Activated CD8-positive, alpha-beta T cell treated with anti-CD3 and anti-CD28 coated beads for 36 hours (primary cell): ENCODE measurements at regions not wholly inside any gene's neighbourhood (a gene's known extent, or its start where the extent isn't known, plus 50 kb on each side); places are given as distances from the start of the nearest gene placed in this dataset.
"Not testable (repeated sequence)": the region's sequence is repeated elsewhere in the genome, so short reads cannot be mapped to it uniquely, and the experiment has no call there.

ENCODE experiments used
- ATAC-seq: fragments of 200-7000 bp; cut with Tn5 transposase; one replicate; pipeline ENCODE4 v1.10.0; 2021; ENCODE audit warnings: mild to moderate bottlenecking, moderate library complexity
- CTCF ChIA-PET: fragments of 350-600 bp; sonication (Branson Sonifier 250); formaldehyde crosslinking; loops from one replicate; lab custom pipeline; 2021; ENCODE audit warnings: antibody characterized with exemption; lab: Charles Lee
- POLR2A ChIA-PET: fragments of 350-600 bp; sonication (Branson Sonifier 250); formaldehyde crosslinking; loops from one replicate; lab custom pipeline; 2021; ENCODE audit warnings: antibody characterized with exemption; lab: Charles Lee
- DNase-seq: peaks from one replicate; pipeline ENCODE4 v3.0.0-alpha.2; 2020
- H3K27ac Mint-ChIP-seq: one replicate; pipeline ENCODE4 v1.8.0; 2021; ENCODE audit warnings: mild to moderate bottlenecking, mixed read lengths
- H3K27me3 Mint-ChIP-seq: one replicate; pipeline ENCODE4 v1.8.0; 2021; ENCODE audit warnings: mixed read lengths
- H3K36me3 Mint-ChIP-seq: one replicate; pipeline ENCODE4 v1.8.0; 2021; ENCODE audit warnings: low read depth, mixed read lengths
- H3K4me1 Mint-ChIP-seq: one replicate; pipeline ENCODE4 v1.8.0; 2021; ENCODE audit warnings: low read depth, mixed read lengths
- H3K4me3 Mint-ChIP-seq: one replicate; pipeline ENCODE4 v1.8.0; 2021; ENCODE audit warnings: mild to moderate bottlenecking, moderate library complexity, mixed read lengths
- H3K9me3 Mint-ChIP-seq: one replicate; pipeline ENCODE4 v1.8.0; 2021; ENCODE audit warnings: mixed read lengths
- intact Hi-C: fragments of 100-400 bp; cut with micrococcal nuclease; formaldehyde crosslinking; loops from one replicate; pipeline ENCODE4 v1.10.0; 2022
- TF ChIP-seq, protein P1 (sequence below): fragments of 200-600 bp; IDR thresholded peaks from one replicate; pipeline ENCODE4 v1.8.0; 2022; ENCODE audit warnings: antibody characterized with exemption, mild to moderate bottlenecking

DNA sequence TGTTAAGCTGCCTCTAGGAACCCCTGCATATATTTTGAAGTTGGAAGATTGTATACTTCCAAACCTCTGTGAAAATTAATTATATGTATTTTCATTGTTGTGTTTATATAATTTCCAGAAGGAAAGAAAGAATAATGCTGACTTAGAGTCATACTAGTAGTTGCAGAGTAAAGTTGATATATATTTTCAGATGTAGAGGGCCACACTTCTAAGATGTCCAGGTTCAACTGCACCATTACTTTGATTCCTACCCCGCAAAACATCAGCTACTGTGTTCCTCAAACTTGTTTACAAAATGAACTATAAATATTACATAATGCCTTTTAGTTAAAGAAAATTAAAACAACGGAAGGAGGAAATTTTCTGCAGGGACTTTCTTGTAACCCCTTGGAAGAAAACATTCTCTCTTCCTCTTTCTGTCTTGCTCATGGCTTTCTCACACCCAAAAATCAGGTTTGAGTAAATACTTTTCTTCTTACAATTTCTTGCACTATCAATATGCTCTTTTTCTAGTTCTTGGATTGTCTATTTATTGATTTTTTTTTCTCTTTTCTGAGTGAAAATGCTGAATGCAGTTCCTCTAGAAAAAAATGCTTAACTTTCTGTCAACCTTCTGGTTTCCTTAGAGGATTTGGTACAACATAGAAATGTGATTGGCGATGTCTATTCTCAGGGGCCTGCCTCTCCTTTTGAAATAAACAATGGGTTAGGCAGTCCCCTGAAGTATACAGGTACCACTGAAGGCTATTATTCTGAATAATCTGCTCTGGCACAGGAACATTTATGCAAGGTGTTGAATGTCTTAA lies 867.8 kb downstream of the TTLL7 start:
- intact Hi-C loops, result no loop called here
- H3K4me3 Mint-ChIP-seq, result no peak overlapping the region
- no peaks in the 10 kb centered on the region for H3K9me3 Mint-ChIP-seq
- no peaks in the 10 kb centered on the region for H3K4me1 Mint-ChIP-seq
- no peak for ATAC-seq
- H3K27me3 Mint-ChIP-seq, result no peaks in the 10 kb centered on the region
- no peaks in the 10 kb centered on the region for H3K36me3 Mint-ChIP-seq
- TF ChIP-seq, protein P1, sequence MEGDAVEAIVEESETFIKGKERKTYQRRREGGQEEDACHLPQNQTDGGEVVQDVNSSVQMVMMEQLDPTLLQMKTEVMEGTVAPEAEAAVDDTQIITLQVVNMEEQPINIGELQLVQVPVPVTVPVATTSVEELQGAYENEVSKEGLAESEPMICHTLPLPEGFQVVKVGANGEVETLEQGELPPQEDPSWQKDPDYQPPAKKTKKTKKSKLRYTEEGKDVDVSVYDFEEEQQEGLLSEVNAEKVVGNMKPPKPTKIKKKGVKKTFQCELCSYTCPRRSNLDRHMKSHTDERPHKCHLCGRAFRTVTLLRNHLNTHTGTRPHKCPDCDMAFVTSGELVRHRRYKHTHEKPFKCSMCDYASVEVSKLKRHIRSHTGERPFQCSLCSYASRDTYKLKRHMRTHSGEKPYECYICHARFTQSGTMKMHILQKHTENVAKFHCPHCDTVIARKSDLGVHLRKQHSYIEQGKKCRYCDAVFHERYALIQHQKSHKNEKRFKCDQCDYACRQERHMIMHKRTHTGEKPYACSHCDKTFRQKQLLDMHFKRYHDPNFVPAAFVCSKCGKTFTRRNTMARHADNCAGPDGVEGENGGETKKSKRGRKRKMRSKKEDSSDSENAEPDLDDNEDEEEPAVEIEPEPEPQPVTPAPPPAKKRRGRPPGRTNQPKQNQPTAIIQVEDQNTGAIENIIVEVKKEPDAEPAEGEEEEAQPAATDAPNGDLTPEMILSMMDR, result no peak
- DNase-seq, result no peak
- POLR2A ChIA-PET, result no interaction called here
- CTCF ChIA-PET, result no interaction called here
- no peak overlapping the region for H3K27ac Mint-ChIP-seq

GRCh38 chr1:83129107-83129506 lies 869.8 kb downstream of the TTLL7 start:
- Mint-ChIP-seq H3K27me3 (no peaks in the 10 kb centered on the region), H3K4me3 (no peak overlapping the region), H3K27ac (no peak overlapping the region), H3K36me3 (no peaks in the 10 kb centered on the region), H3K4me1 (no peaks in the 10 kb centered on the region), H3K9me3 (no peaks in the 10 kb centered on the region)
- ChIA-PET CTCF (no interaction called here), POLR2A (no interaction called here)
- intact Hi-C loops, result no loop called here
- TF ChIP-seq, protein P1, result no peak
- DNase-seq, result no peak
- ATAC-seq, result no peak

- no peak for DNase-seq
- ChIA-PET POLR2A (no interaction called here), CTCF (no interaction called here)
- no peaks in the 10 kb centered on the region for H3K27me3 Mint-ChIP-seq
- ATAC-seq, result no peak
- no peaks in the 10 kb centered on the region for H3K36me3 Mint-ChIP-seq
- intact Hi-C loops, result no loop called here
- TF ChIP-seq, protein P1, result no peak
- H3K27ac Mint-ChIP-seq, result no peak overlapping the region
- no peaks in the 10 kb centered on the region for H3K9me3 Mint-ChIP-seq
- H3K4me3 Mint-ChIP-seq, result no peak overlapping the region
- H3K4me1 Mint-ChIP-seq, result no peaks in the 10 kb centered on the region
These were observed 873.5 kb downstream of the TTLL7 start for GRCh38 chr1:83125456-83125855.

GRCh38 chr1:83123019-83123418 lies 875.9 kb downstream of the TTLL7 start:
- ATAC-seq (no peak), DNase-seq (no peak)
- TF ChIP-seq, protein P1, result no peak
- Mint-ChIP-seq H3K27me3 (no peaks in the 10 kb centered on the region), H3K4me3 (no peak overlapping the region), H3K27ac (no peak overlapping the region), H3K9me3 (no peaks in the 10 kb centered on the region), H3K4me1 (no peaks in the 10 kb centered on the region), H3K36me3 (no peaks in the 10 kb centered on the region)
- CTCF ChIA-PET, result no interaction called here
- POLR2A ChIA-PET, result no interaction called here
- intact Hi-C loops, result no loop called here

DNA sequence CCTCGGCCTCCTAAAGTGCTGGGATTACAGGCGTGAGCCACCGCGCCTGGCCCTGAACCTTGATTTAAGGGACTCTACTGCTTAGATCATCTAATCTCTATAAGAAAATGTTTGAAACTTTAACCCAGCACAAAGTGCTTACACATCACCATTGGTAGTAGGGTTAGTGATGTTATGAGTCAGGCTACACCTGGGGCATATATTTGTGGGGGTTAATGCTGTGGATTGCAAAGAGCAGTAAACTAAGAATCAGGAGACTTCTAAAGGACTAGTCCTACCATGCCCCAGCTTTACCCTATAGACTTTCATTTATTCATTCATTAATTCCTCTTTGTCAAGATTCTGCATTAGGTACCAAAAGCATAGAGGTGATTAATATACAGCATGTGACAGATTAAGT lies 880.5 kb downstream of the TTLL7 start:
- H3K36me3 Mint-ChIP-seq, result no peaks in the 10 kb centered on the region
- intact Hi-C loops, result no loop called here
- no peaks in the 10 kb centered on the region for H3K9me3 Mint-ChIP-seq
- TF ChIP-seq, protein P1, result no peak
- ChIA-PET POLR2A (no interaction called here), CTCF (no interaction called here)
- no peaks in the 10 kb centered on the region for H3K27me3 Mint-ChIP-seq
- no peak for ATAC-seq
- no peaks in the 10 kb centered on the region for H3K4me1 Mint-ChIP-seq
- H3K27ac Mint-ChIP-seq, result no peak overlapping the region
- DNase-seq, result no peak
- H3K4me3 Mint-ChIP-seq, result no peak overlapping the region

DNA sequence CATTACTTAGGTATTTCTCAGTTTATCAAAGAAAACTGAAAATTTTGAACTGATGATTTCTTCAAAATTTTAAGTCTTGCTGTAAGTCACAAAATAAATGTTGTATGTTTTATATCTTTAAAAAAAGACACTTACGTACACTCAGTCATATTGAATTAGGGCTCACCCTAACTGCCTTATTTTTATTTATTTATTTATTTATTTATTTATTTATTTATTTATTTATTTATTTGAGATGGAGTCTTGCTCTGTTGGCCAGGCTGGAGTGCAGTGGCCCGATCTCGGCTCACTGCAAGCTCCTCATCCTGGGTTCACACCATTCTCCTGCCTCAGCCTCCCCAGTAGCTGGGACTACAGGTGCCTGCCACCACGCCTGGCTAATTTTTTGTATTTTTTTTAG lies 881.9 kb downstream of the TTLL7 start:
- H3K4me1 Mint-ChIP-seq, H3K9me3 Mint-ChIP-seq, DNase-seq, CTCF ChIA-PET, POLR2A ChIA-PET, H3K27ac Mint-ChIP-seq, H3K36me3 Mint-ChIP-seq, H3K27me3 Mint-ChIP-seq, H3K4me3 Mint-ChIP-seq, intact Hi-C loops, ATAC-seq: not testable (repeated sequence)
